ENCODE measurements at regions not wholly inside any gene's neighbourhood (a gene's known extent, or its start where the extent isn't known, plus 50 kb on each side); places are given as distances from the start of the nearest gene placed in this dataset.

GRCh38 chr11:45472716-45473317 lies 186.7 kb upstream of the SYT13 start:
- TF ChIP-seq SPI1 (IDR thresholded peaks at IDR 0.05; ENCODE audit: low read depth, low read length): no peak
- FAIRE-seq (no peak), DNase-seq (ENCODE audit: insufficient read length, low spot score) (no peak)

DNA sequence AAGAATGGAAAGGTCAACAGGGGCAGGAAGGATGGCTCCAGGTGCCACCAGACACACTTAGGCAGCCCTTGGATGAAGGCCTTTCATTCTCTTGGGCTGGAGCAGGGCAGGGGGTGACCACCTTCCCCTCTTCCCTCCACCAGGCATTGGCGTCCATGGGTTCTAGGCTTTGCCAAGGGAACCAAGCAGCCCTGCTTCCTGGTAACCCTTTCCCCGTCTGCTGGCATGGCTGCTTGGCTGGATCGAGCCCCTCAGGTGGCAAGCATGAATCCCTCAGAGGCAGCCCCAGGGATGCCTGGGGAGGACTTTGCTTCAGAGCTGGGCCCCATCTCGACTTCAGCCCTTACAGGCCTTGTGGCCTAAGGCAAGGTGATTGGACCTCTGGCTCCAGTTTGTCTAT lies 185.1 kb upstream of the SYT13 start:
- no peak for DNase-seq (ENCODE audit: insufficient read length, low spot score)
- TF ChIP-seq TAF1 (IDR thresholded peaks at IDR 0.05; ENCODE audit: low read depth, low read length) (no peak), POLR2AphosphoS5 (IDR thresholded peaks at IDR 0.05; ENCODE audit: low read depth, low read length) (no peak), POLR2A (IDR thresholded peaks at IDR 0.05; ENCODE audit: low read depth, low read length) (no peak), SPI1 (IDR thresholded peaks at IDR 0.05; ENCODE audit: low read depth, low read length) (no peak), POU2F2 (IDR thresholded peaks at IDR 0.05; ENCODE audit: low read depth, low read length) (no peak)
- no peak for FAIRE-seq

DNA sequence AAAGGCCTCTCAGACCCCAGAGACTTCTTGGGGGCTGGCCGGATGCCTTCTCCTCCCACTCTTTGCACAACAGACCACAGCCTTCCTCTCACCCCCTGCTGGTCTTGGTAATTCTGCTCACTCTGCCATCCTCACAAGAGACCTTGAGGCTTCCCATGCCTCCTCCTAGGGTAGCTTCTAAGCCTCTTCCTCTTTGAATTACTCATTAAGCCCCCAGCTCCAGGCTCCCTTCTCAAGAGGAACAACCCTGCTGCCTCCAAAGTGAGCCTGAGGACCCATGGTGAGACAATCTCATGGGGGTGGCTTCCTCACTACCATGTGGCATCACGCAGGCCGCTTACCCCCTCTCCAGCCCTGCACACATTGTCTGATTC lies 184.6 kb upstream of the SYT13 start:
- DNase-seq (ENCODE audit: insufficient read length, low spot score) (no peak), FAIRE-seq (no peak)
- TF ChIP-seq TAF1 (IDR thresholded peaks at IDR 0.05; ENCODE audit: low read depth, low read length) (no peak), PAX5 (IDR thresholded peaks at IDR 0.05; ENCODE audit: insufficient read depth, low read length, severe bottlenecking) (no peak), POLR2AphosphoS5 (IDR thresholded peaks at IDR 0.05; ENCODE audit: low read depth, low read length) (no peak), SPI1 (IDR thresholded peaks at IDR 0.05; ENCODE audit: low read depth, low read length) (no peak), POU2F2 (IDR thresholded peaks at IDR 0.05; ENCODE audit: low read depth, low read length) (no peak), POLR2A (IDR thresholded peaks at IDR 0.05; ENCODE audit: low read depth, low read length) (no peak)

- FAIRE-seq (no peak), DNase-seq (ENCODE audit: insufficient read length, low spot score) (no peak)
Observed at GRCh38 chr11:45470151-45470793, 184.1 kb upstream of the SYT13 start.

GRCh38 chr11:45468267-45468856 lies 182.2 kb upstream of the SYT13 start:
- no peak for TF ChIP-seq POU2F2 (IDR thresholded peaks at IDR 0.05; ENCODE audit: low read depth, low read length)
- no peak for TF ChIP-seq TAF1 (IDR thresholded peaks at IDR 0.05; ENCODE audit: low read depth, low read length)
- TF ChIP-seq POLR2A (IDR thresholded peaks at IDR 0.05; ENCODE audit: low read depth, low read length): no peak
- TF ChIP-seq POLR2AphosphoS5 (IDR thresholded peaks at IDR 0.05; ENCODE audit: low read depth, low read length): no peak
- no peak for TF ChIP-seq SPI1 (IDR thresholded peaks at IDR 0.05; ENCODE audit: low read depth, low read length)
- no peak for TF ChIP-seq PAX5 (IDR thresholded peaks at IDR 0.05; ENCODE audit: insufficient read depth, low read length, severe bottlenecking)
- FAIRE-seq (no peak), DNase-seq (ENCODE audit: insufficient read length, low spot score) (no peak)

More at GRCh38 chr11:45470151-45470793, 184.1 kb upstream of the SYT13 start:
- TF ChIP-seq POU2F2 (IDR thresholded peaks at IDR 0.05; ENCODE audit: low read depth, low read length): no peak
- TF ChIP-seq PAX5 (IDR thresholded peaks at IDR 0.05; ENCODE audit: insufficient read depth, low read length, severe bottlenecking): no peak
- no peak for TF ChIP-seq TAF1 (IDR thresholded peaks at IDR 0.05; ENCODE audit: low read depth, low read length)
- no peak for TF ChIP-seq POLR2AphosphoS5 (IDR thresholded peaks at IDR 0.05; ENCODE audit: low read depth, low read length)
- no peak for TF ChIP-seq POLR2A (IDR thresholded peaks at IDR 0.05; ENCODE audit: low read depth, low read length)
- TF ChIP-seq SPI1 (IDR thresholded peaks at IDR 0.05; ENCODE audit: low read depth, low read length): no peak

DNA sequence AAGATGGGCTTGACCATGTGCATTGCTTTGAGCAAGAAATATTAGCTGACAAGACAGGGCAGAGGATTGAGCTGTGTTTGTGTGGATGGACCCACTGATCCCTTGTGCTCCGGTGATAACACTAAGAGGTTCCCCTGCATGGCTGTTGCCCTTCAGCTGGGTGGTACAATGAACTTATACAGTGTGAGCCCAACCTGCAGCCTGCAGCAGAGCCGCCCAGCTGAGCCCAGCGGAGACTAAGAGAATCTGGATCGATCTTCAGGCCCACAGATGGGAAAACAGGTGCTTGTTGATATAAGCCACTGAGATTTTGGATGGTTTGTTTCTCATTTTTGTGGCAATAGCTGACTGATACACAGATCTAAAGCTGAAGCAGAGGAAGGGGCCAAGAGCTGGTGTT lies 177.4 kb upstream of the SYT13 start:
- TF ChIP-seq POLR2A (IDR thresholded peaks at IDR 0.05; ENCODE audit: low read depth, low read length): no peak
- TF ChIP-seq POU2F2 (IDR thresholded peaks at IDR 0.05; ENCODE audit: low read depth, low read length): no peak
- no peak for TF ChIP-seq PAX5 (IDR thresholded peaks at IDR 0.05; ENCODE audit: insufficient read depth, low read length, severe bottlenecking)
- no peak for TF ChIP-seq TAF1 (IDR thresholded peaks at IDR 0.05; ENCODE audit: low read depth, low read length)
- no peak for DNase-seq (ENCODE audit: insufficient read length, low spot score)
- FAIRE-seq: no peak

DNA sequence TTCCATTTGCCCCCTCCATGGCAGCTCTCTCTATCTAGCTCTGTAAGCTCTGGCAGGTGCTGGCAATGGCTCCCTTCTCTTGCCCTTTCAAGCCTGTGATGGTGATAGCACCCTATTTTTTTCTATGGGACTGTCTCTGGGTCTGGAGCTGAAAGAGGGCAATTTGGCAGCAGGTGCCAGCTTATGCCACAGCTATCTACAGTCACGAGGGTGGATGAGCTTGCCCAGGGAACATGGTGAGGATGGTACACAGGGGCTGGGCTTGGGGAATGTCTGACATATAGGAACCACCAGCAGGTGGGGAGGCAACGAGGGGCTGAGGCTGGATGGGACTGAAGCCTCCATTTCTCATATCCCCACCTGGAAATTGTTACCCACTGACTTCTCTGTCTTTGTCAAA lies 175.4 kb upstream of the SYT13 start:
- no peak for TF ChIP-seq POLR2A (IDR thresholded peaks at IDR 0.05; ENCODE audit: low read depth, low read length)
- no peak for TF ChIP-seq POU2F2 (IDR thresholded peaks at IDR 0.05; ENCODE audit: low read depth, low read length)
- TF ChIP-seq PAX5 (IDR thresholded peaks at IDR 0.05; ENCODE audit: insufficient read depth, low read length, severe bottlenecking): no peak
- TF ChIP-seq POLR2AphosphoS5 (IDR thresholded peaks at IDR 0.05; ENCODE audit: low read depth, low read length): no peak
- TF ChIP-seq SPI1 (IDR thresholded peaks at IDR 0.05; ENCODE audit: low read depth, low read length): no peak
- TF ChIP-seq TAF1 (IDR thresholded peaks at IDR 0.05; ENCODE audit: low read depth, low read length): no peak
- no peak for FAIRE-seq

GRCh38 chr11:45459491-45459890 lies 173.3 kb upstream of the SYT13 start:
- TF ChIP-seq SPI1 (IDR thresholded peaks at IDR 0.05; ENCODE audit: low read depth, low read length) (no peak), TAF1 (IDR thresholded peaks at IDR 0.05; ENCODE audit: low read depth, low read length) (no peak), POU2F2 (IDR thresholded peaks at IDR 0.05; ENCODE audit: low read depth, low read length) (no peak), POLR2A (IDR thresholded peaks at IDR 0.05; ENCODE audit: low read depth, low read length) (no peak), POLR2AphosphoS5 (IDR thresholded peaks at IDR 0.05; ENCODE audit: low read depth, low read length) (no peak), PAX5 (IDR thresholded peaks at IDR 0.05; ENCODE audit: insufficient read depth, low read length, severe bottlenecking) (no peak)
- DNase-seq (ENCODE audit: insufficient read length, low spot score): no peak
- FAIRE-seq: no peak

More for the DNA sequence above, 175.4 kb upstream of the SYT13 start:
- DNase-seq (ENCODE audit: insufficient read length, low spot score): no peak

- TF ChIP-seq TAF1 (IDR thresholded peaks at IDR 0.05; ENCODE audit: low read depth, low read length) (no peak), POLR2A (IDR thresholded peaks at IDR 0.05; ENCODE audit: low read depth, low read length) (no peak), POLR2AphosphoS5 (IDR thresholded peaks at IDR 0.05; ENCODE audit: low read depth, low read length) (no peak), POU2F2 (IDR thresholded peaks at IDR 0.05; ENCODE audit: low read depth, low read length) (no peak), SPI1 (IDR thresholded peaks at IDR 0.05; ENCODE audit: low read depth, low read length) (no peak), PAX5 (IDR thresholded peaks at IDR 0.05; ENCODE audit: insufficient read depth, low read length, severe bottlenecking) (no peak)
- FAIRE-seq: no peak
- no peak for DNase-seq (ENCODE audit: insufficient read length, low spot score)
Observed at GRCh38 chr11:45458269-45458668, 172.1 kb upstream of the SYT13 start.

DNA sequence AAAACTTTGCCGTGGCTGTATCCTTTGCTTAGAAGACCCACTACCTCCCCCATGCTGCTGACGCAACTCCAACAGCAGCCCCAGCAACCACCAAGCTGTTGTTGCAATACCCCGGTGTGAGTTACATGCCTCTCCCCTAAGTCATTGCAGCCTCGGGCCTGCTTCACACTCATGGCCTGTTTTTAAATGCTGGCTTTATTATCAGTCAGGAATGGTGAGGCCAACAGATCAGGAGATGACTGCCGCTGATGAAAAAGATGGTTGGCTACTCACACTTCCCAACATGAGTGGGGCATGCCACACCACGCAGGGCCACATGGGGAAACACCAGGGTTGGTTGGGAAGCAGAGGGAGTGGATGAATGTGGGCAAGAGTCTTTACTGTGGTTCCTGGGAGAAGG lies 171.5 kb upstream of the SYT13 start:
- FAIRE-seq (no peak), DNase-seq (ENCODE audit: insufficient read length, low spot score) (no peak)
- no peak for TF ChIP-seq PAX5 (IDR thresholded peaks at IDR 0.05; ENCODE audit: insufficient read depth, low read length, severe bottlenecking)
- no peak for TF ChIP-seq TAF1 (IDR thresholded peaks at IDR 0.05; ENCODE audit: low read depth, low read length)
